B cell (primary cell): ENCODE measurements at regions not wholly inside any gene's neighbourhood (a gene's known extent, or its start where the extent isn't known, plus 50 kb on each side); places are given as distances from the start of the nearest gene placed in this dataset.
A peak's percentile ranks its signal among the peaks of the same experiment; 100 is the strongest.

Experiments used
- ATAC-seq: fragments of 200-7000 bp; cut with Tn5 transposase; one replicate; pipeline ENCODE4 v1.10.0; 2021; ENCODE audit warnings: low read depth, mild to moderate bottlenecking, moderate number of reproducible peaks, moderate library complexity
- CTCF ChIA-PET: fragments of 350-600 bp; sonication (Branson Sonifier 250); formaldehyde crosslinking; loops from one replicate; lab custom pipeline; 2021; ENCODE audit warnings: antibody characterized with exemption, inconsistent platforms; lab: Charles Lee
- POLR2A ChIA-PET: fragments of 350-600 bp; sonication (Branson Sonifier 250); formaldehyde crosslinking; loops from one replicate; lab custom pipeline; 2021; ENCODE audit warnings: antibody characterized with exemption; lab: Charles Lee
- DNase-seq: peaks from one replicate; pipeline ENCODE4 v3.0.0; 2013
- H2AFZ ChIP-seq: 2 replicates; pipeline ENCODE4 v1.6.1; 2012; ENCODE audit warnings: mild to moderate bottlenecking, low read depth, low read length; ENCODE audit not compliant: insufficient read depth, poor library complexity, severe bottlenecking
- H3K27ac ChIP-seq, 2 donors: 1 replicate in 1 of 2; 2 replicates in 1 of 2; pipeline ENCODE4 v1.5.1; 2012 to 2013; ENCODE audit warnings: low read length in 2 of 2, mild to moderate bottlenecking in 2 of 2, moderate library complexity in 1 of 2
- H3K27me3 ChIP-seq, 4 experiments: fragments of 200-600 bp in 1 of 4; sonication (generic) in 1 of 4; replicated peaks in 1 of 4; 1 replicate in 2 of 4; 2 replicates in 2 of 4; pipeline versions ENCODE4 v1.6.1 to v1.7.0; 2013 to 2016; ENCODE audit warnings: low read length in 3 of 4, mild to moderate bottlenecking in 2 of 4, mixed read lengths in 1 of 4, moderate library complexity in 1 of 4; ENCODE audit not compliant: insufficient read depth in 4 of 4, control insufficient read depth in 3 of 4; ENCODE audit errors: control extremely low read depth in 1 of 4
- H3K36me3 ChIP-seq, 2 experiments: replicated peaks in 1 of 2; 1 replicate in 1 of 2; 2 replicates in 1 of 2; pipeline versions ENCODE4 v1.6.1 to v1.7.1; 2013; ENCODE audit warnings: low read length in 1 of 2; ENCODE audit not compliant: insufficient read depth in 2 of 2, control insufficient read depth in 1 of 2; ENCODE audit errors: control extremely low read depth in 1 of 2, extremely low read depth in 1 of 2
- H3K4me1 ChIP-seq, 2 donors: fragments of 200-600 bp in 1 of 2; sonication (generic) in 1 of 2; 1 replicate in 1 of 2; 2 replicates in 1 of 2; pipeline versions ENCODE4 v1.5.1 to v1.6.1; 2013 to 2017; ENCODE audit warnings: low read length in 2 of 2; ENCODE audit not compliant: control insufficient read depth in 2 of 2, insufficient read depth in 2 of 2
- H3K4me2 ChIP-seq: replicated peaks from 2 replicates; pipeline ENCODE3; 2012; ENCODE audit warnings: mild to moderate bottlenecking, low read depth, low read length; ENCODE audit not compliant: poor library complexity, severe bottlenecking
- H3K4me3 ChIP-seq, 5 experiments: fragments of 200-600 bp in 1 of 5; sonication (generic) in 1 of 5; 1 replicate in 3 of 5; 2 replicates in 2 of 5; pipeline versions ENCODE4 v1.5.1 to v1.7.0; 2011 to 2016; ENCODE audit warnings: low read length in 4 of 5, mild to moderate bottlenecking in 4 of 5, low read depth in 2 of 5, control low read depth in 1 of 5, moderate library complexity in 1 of 5; ENCODE audit not compliant: insufficient read depth in 1 of 5; ENCODE audit errors: control extremely low read depth in 1 of 5, extremely low read depth in 1 of 5
- H3K79me2 ChIP-seq: fragments of 200-600 bp; sonication (generic); one replicate; pipeline ENCODE4 v1.6.0; 2016; ENCODE audit warnings: low read length; ENCODE audit not compliant: control insufficient read depth, insufficient read depth
- H3K9ac ChIP-seq: fragments of 200-600 bp; sonication (generic); 2 replicates; pipeline ENCODE4 v1.6.1; 2017; ENCODE audit warnings: mild to moderate bottlenecking, low read length, moderate library complexity
- H3K9me3 ChIP-seq, 3 donors: one replicate each; pipeline versions ENCODE4 v1.6.1 to v1.7.1; 2013; ENCODE audit warnings: low read length in 2 of 3; ENCODE audit not compliant: control insufficient read depth in 2 of 3, insufficient read depth in 1 of 3; ENCODE audit errors: control extremely low read depth in 1 of 3
- H4K20me1 ChIP-seq: 2 replicates; pipeline ENCODE4 v1.6.0; 2012; ENCODE audit warnings: mild to moderate bottlenecking, low read length; ENCODE audit not compliant: insufficient read depth, control insufficient read depth, poor library complexity, severe bottlenecking
- H3K27ac Mint-ChIP-seq: one replicate; pipeline ENCODE4 v1.8.0; 2021; ENCODE audit warnings: mixed read lengths
- H3K27me3 Mint-ChIP-seq: one replicate; pipeline ENCODE4 v1.8.0; 2021; ENCODE audit warnings: mixed read lengths
- H3K4me1 Mint-ChIP-seq: one replicate; pipeline ENCODE4 v1.8.0; 2021; ENCODE audit warnings: mixed read lengths
- H3K4me3 Mint-ChIP-seq: one replicate; pipeline ENCODE4 v1.8.0; 2021; ENCODE audit warnings: mixed read lengths
- H3K9me3 Mint-ChIP-seq: one replicate; pipeline ENCODE4 v1.8.0; 2022; ENCODE audit warnings: mixed read lengths; ENCODE audit not compliant: insufficient read depth
- CTCF ChIP-seq: fragments of 200-600 bp; IDR thresholded peaks from one replicate; pipeline ENCODE4 v1.8.0; 2022; ENCODE audit warnings: antibody characterized with exemption, mild to moderate bottlenecking
- EZH2 ChIP-seq: IDR thresholded peaks from 2 replicates; pipeline ENCODE4 v1.6.1; 2012; ENCODE audit warnings: borderline replicate concordance, low read depth, mild to moderate bottlenecking, moderate library complexity, low read length; ENCODE audit not compliant: insufficient read depth, poor library complexity, severe bottlenecking
- WGBS: methylation state at CpG from one replicate; pipeline ENCODE4 v1.1.5; 2013; ENCODE audit warnings: missing lambda C conversion rate; ENCODE audit not compliant: insufficient coverage; 5-methylcytosine and 5-hydroxymethylcytosine counted together
- intact Hi-C: fragments of 100-400 bp; cut with micrococcal nuclease; formaldehyde crosslinking; loops from one replicate; pipeline ENCODE4 v1.10.0; 2022

- H2AFZ ChIP-seq = peak overlapping the region; percentile 48
- Mint-ChIP-seq H3K27me3 (peaks cover 21% of the 10 kb centered on the region), H3K4me3 (no peak overlapping the region), H3K4me1 (peaks cover 32% of the 10 kb centered on the region), H3K27ac (no peak overlapping the region), H3K9me3 (no peaks in the 10 kb centered on the region)
- TF ChIP-seq CTCF (no peak), EZH2 (no peak)
- H3K27me3 ChIP-seq = peaks cover 0 to 27% (median 7%) of the 10 kb centered on the region in 4 experiments
- DNase-seq = peak; percentile 48
- no peaks in the 10 kb centered on the region for H3K79me2 ChIP-seq
- H3K9ac ChIP-seq = no peak overlapping the region
- 9% methylated on average over 20 of the region's 20 CpGs for WGBS
- H3K9me3 ChIP-seq = peaks cover 0 to 6% (median 0%) of the 10 kb centered on the region in 3 donors
- H4K20me1 ChIP-seq = no peaks in the 10 kb centered on the region
- ChIA-PET POLR2A (no interaction called here), CTCF (interaction anchor here (0.7 to 1.0 kb wide), 3 partner anchors 245 to 473 kb away, joined by 3 to 5 read pairs (median 3); no protein-coding TSS in a partner anchor)
- peak overlapping the region in 3 of 5 experiments; percentile 6 to 21 (median 9) for H3K4me3 ChIP-seq
- H3K36me3 ChIP-seq = no peaks in the 10 kb centered on the region
- peak; percentile 33 for ATAC-seq
- no peak overlapping the region for H3K27ac ChIP-seq
- peak overlapping the region; percentile 69 for H3K4me2 ChIP-seq
- intact Hi-C loops = no loop called here
- H3K4me1 ChIP-seq = peaks cover 25 to 29% of the 10 kb centered on the region in 2 donors
Measured at GRCh38 chr3:72347819-72348319, 500.4 kb downstream of the SHQ1 start.

- Histone ChIP-seq H3K79me2 (no peaks in the 10 kb centered on the region), H2AFZ (no peak overlapping the region), H4K20me1 (no peaks in the 10 kb centered on the region), H3K4me3 (no peak overlapping the region), H3K4me2 (peak overlapping the region; percentile 7), H3K27me3 (peaks cover 0 to 23% (median 7%) of the 10 kb centered on the region in 4 experiments), H3K4me1 (peaks cover 25 to 29% of the 10 kb centered on the region in 2 donors), H3K9me3 (peaks cover 0 to 6% (median 0%) of the 10 kb centered on the region in 3 donors), H3K27ac (no peak overlapping the region), H3K9ac (no peak overlapping the region), H3K36me3 (no peaks in the 10 kb centered on the region)
- no peaks in the 10 kb centered on the region for H3K9me3 Mint-ChIP-seq
- ChIA-PET POLR2A (no interaction called here), CTCF (interaction anchor here (0.7 kb wide), 1 partner anchor 81 kb away, joined by 3 read pairs; no protein-coding TSS in a partner anchor)
- 17% methylated on average over 8 of the region's 8 CpGs for WGBS
- no peak overlapping the region for H3K4me3 Mint-ChIP-seq
- peaks cover 32% of the 10 kb centered on the region for H3K4me1 Mint-ChIP-seq
- intact Hi-C loops = no loop called here
- DNase-seq (no peak), ATAC-seq (no peak)
- H3K27ac Mint-ChIP-seq = no peak overlapping the region
- peaks cover 16% of the 10 kb centered on the region for H3K27me3 Mint-ChIP-seq
- TF ChIP-seq CTCF (no peak), EZH2 (no peak)
Measured at GRCh38 chr3:72346526-72346926, 501.7 kb downstream of the SHQ1 start.
